ENCODE measurements at regions not wholly inside any gene's neighbourhood (a gene's known extent, or its start where the extent isn't known, plus 50 kb on each side); places are given as distances from the start of the nearest gene placed in this dataset.

GRCh38 chr15:38896647-38897046, 332.0 kb upstream of the RASGRP1 start:
- DNase-seq, result no peak
- intact Hi-C loops (cut with DNase I), result no loop called here

DNA sequence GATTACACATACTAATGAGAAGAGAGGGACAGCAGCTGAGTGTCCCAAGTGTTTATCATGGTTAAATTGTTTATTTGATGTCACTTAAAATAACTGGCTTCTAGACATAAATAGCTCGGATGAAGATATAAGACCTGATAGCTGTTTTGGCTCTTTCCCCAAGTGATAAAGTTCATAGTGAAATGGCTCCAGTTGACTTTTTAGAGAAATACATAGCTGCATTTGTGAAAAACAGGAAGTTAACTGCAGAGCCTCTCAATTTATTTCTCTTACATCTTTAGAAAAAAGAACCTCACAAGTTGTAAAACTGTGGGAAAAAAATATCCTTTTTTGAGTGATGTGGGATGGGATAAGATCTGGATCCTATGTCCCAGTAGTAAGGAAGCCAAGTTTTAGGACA, 332.9 kb upstream of the RASGRP1 start:
- DNase-seq, result no peak
- intact Hi-C loops (cut with DNase I), result no loop called here

- DNase-seq, result no peak
- intact Hi-C loops (cut with DNase I), result no loop called here
These were observed 333.6 kb upstream of the RASGRP1 start for GRCh38 chr15:38898236-38898635.

GRCh38 chr15:38899300-38899699, 334.7 kb upstream of the RASGRP1 start:
- no peak for DNase-seq
- intact Hi-C loops (cut with DNase I), result no loop called here

GRCh38 chr15:38904298-38904697, 339.7 kb upstream of the RASGRP1 start:
- DNase-seq, result no peak
- intact Hi-C loops (cut with DNase I), result no loop called here

DNA sequence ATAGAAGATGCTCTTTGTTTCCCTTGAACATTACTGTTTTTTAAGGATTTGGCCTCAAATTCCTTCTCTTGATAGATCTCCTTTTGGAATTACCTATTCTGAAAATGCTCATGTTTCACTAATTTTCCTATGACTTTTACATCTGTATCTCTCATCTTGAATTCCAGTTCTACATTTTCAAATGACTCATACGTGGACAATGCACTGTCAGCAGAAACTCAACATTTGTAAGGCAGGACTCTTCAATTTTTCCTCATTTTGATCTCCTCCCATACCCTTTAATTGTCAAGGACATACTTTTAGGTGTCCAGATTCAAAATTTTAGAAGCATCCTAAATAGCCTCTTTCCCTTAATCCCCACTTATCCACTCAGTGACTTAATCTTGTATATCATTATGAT, 341.0 kb upstream of the RASGRP1 start:
- no peak for DNase-seq
- intact Hi-C loops (cut with DNase I), result no loop called here

- no peak for DNase-seq
- intact Hi-C loops (cut with DNase I), result no loop called here
These were observed 356.4 kb upstream of the RASGRP1 start for GRCh38 chr15:38920966-38921365.

DNA sequence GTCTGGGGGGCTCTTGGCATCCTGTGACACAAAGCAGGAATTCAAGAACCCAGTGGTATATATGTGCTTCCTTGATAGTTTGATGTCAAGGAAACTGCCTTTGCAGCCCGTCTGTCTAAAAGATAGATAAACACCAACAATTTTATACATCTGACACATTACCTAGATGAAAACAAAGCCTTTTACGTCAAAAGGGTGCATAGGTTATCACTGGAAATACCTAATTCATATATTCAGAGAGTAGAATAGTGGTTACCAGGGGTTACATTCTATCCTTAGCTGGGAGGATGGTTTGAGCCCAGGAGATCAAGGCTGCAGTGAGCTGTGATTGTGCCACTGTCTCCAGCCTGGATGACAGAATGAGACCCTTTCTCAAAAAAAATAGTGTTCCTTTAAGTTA, 356.9 kb upstream of the RASGRP1 start:
- no peak for DNase-seq
- intact Hi-C loops (cut with DNase I), result no loop called here

- intact Hi-C loops (cut with DNase I), result no loop called here
- no peak for DNase-seq
These were observed 363.8 kb upstream of the RASGRP1 start for GRCh38 chr15:38928431-38928830.

DNA sequence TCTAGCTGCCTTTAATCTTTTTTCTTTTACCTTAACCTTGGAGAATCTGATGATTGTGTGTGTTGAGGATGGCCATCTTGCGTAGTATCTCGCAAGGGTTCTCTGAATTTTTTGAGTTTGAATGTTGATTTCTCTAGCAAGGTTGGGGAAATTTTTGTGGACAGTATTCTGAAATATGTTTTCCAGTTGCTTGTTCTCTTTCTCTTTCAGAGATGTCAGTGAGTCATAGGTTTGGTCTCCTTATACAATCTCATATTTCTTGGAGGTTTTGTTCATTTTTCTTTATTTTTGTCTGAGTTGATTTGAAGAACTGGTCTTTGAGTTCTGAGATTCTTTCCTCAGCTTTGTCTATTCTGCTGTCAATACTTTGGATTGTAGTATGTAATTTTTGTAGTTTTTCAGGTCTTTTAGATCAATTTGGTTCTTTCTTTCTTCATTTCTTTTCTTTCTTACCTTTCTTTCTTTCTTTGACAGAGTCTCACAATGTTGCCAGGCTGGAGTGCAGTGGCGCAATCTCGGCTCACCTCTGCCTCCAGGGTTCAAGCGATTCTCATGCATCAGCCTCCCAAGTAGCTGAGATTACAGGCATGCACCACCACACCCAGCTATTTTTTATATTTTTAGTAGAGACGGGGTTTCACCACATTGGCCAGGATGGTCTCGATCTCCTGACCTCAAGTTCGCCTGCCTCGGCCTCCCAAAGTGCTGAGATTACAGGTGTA, 366.4 kb upstream of the RASGRP1 start:
- DNase-seq, result peak in 1 of 10 donors; percentile 50
- intact Hi-C loops (cut with DNase I), result no loop called here

- intact Hi-C loops (cut with DNase I), result no loop called here
- no peak for DNase-seq
These were observed 376.9 kb upstream of the RASGRP1 start for GRCh38 chr15:38941399-38941953.

DNA sequence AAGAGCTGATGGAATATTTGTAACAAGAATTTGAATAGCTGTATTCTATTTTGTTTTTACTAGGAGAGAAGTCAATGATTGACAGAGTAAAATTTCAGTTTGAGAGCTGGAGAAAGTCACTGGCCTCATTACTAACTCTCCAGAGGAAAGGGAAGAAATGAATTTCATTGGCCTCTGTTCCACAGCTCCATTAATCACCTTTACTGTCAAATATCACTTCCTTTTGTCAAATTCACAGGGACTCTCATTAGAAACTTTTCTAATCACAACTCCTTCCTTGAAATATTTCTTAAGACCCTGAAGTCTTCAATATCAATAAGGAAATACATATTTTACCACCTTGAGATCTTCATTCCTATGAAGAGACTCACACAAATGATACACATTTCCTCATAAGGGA, 379.9 kb upstream of the RASGRP1 start:
- DNase-seq, result no peak
- intact Hi-C loops (cut with DNase I), result no loop called here

- intact Hi-C loops (cut with DNase I), result no loop called here
- DNase-seq, result peak in 1 of 10 donors; percentile 22
These were observed 381.1 kb upstream of the RASGRP1 start for GRCh38 chr15:38945551-38946298.

DNA sequence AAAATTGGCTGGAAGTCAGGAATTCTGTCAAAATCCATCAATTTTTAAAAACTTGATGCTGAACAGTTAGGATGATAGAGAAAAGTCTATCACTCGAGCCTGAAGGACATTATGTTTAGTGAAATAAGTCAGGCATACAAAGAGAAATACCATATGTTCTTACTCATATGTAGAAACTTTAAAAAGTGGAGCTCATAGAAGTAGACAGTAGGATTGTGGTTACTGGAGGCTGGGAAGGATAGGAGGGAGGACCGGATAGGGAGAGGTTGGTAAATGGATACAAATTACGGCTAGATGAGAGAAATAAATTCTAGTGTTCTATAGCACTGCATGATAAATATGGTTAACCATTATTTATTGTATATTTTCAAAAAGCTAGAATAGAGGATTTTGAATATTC, 389.5 kb upstream of the RASGRP1 start:
- intact Hi-C loops (cut with DNase I), result no loop called here
- no peak for DNase-seq

DNA sequence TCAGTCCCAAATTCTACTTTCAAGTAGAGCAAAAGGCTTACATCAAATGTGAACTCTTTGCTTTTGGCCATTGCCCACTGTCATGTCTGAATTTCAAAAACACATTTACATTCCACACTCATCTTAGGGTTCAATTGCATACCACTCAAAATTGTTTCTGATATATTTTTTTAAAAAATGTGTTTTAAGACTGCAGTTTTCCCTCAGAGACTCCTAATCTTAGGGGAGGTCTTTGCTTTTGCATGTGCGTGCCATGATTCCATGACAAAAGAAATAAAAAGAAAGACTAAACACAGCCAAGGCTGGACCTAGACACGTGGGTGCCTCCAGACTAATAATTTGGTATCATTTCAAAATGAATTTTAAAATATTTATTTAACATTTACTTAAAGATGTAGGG, 396.8 kb upstream of the RASGRP1 start:
- DNase-seq, result no peak
- intact Hi-C loops (cut with DNase I), result no loop called here

DNA sequence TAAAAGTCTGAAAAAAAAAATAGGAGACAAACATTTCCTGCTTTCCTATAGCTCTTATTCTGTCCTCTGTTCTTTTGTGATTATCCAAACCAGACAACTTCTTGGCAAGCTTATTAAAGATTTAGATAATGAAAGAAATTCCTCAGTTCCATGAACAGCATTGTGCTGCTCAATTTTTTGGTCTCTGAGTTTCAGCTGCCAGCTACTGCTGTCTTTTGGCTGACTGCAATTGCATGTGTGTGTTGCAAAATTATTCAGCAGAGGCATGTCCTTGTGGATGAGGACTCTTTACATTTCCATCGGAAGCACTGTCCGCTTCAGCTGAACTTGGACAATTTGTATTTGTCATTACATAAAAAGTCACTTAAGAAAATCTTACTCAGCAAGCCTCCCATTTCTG, 397.3 kb upstream of the RASGRP1 start:
- intact Hi-C loops (cut with DNase I), result no loop called here
- no peak for DNase-seq

- DNase-seq, result no peak
- intact Hi-C loops (cut with DNase I), result no loop called here
These were observed 408.2 kb upstream of the RASGRP1 start for GRCh38 chr15:38972831-38973230.

DNA sequence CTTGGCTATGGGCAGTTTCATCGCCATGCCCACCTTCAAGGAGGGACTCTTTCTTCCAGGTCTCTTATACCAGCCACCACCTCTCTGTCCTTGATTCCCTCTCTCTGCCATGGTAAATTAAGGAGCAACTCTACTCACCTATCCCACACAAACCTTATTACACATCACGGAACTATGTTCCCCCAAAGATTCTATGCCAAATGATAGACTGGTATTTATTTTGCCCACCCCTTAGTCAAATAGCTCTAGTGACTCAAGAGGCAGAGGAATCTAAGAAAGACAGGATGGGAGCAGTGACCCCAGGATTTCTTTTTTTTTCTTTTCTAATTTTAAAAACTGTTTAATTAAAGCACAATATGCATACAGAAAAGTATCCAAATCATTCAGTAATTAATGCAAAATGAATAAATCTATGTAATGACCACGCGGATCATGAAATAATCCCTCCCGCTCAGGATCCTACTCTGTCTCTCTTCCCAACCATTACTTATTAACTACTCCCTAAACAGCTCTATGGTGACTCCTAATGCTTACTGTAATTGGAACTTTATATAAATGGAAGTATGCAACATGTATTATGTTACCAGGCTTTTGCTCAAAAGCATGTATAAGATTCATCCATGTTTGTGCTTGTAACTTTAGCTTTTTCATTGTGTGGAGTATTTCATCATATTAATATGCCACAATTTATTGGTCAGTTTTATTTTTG, 410.8 kb upstream of the RASGRP1 start:
- DNase-seq, result no peak

GRCh38 chr15:38991126-38991525, 426.5 kb upstream of the RASGRP1 start:
- DNase-seq, result no peak
- intact Hi-C loops (cut with DNase I), result loop anchor here (5.0 kb wide), 1 partner anchor 284 kb away; no protein-coding TSS in a partner anchor

More for the DNA sequence above, 410.8 kb upstream of the RASGRP1 start:
- intact Hi-C loops (cut with DNase I), result no loop called here

DNA sequence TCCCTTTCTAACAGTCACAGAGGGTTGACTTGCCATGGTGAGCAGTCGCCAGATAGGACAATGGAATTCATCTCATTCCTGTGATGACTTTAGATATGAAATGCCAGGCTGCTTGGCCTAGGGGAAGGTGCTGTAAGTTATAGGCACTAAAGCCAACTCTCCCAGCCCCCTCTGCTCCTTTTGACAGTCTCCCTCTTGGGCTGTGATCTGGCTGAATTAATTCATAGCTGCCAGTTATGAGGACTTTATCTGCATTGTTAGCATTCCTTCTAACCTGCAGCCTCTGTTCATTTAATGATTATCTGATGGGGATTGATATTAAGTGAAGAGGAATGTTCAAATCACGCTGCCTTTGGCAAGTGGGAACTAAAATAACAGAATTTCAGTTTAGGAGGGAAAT, 427.1 kb upstream of the RASGRP1 start:
- no peak for DNase-seq
- intact Hi-C loops (cut with DNase I), result loop anchor here (5.0 kb wide), 1 partner anchor 284 kb away; no protein-coding TSS in a partner anchor

- intact Hi-C loops (cut with DNase I), result loop anchor here (5.0 kb wide), 1 partner anchor 285 kb away; no protein-coding TSS in a partner anchor
- DNase-seq, result no peak
These were observed 427.9 kb upstream of the RASGRP1 start for GRCh38 chr15:38992506-38992905.

Measured in posterior cingulate gyrus (tissue), 11 donors.